ENCODE measurements at regions not wholly inside any gene's neighbourhood (a gene's known extent, or its start where the extent isn't known, plus 50 kb on each side); places are given as distances from the start of the nearest gene placed in this dataset.

DNA sequence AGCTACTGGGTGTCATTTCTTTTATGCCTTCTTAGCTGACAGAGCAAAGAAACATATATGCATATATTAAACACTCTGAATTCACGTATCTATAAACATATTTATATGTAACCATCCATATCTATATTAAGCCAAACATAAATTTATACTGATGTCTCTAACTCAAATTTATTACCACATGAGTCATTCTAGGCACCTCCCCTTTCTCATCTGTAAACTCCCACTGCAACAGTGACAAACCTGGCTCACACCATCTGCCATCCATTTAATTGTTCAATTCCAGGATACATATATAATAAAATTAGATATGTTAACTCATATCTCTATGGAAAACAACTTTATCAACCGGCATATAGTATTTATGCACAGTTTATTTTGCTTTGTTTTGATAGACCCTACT is 722.3 kb downstream of the SORCS1 start:
- TF ChIP-seq, protein P1, sequence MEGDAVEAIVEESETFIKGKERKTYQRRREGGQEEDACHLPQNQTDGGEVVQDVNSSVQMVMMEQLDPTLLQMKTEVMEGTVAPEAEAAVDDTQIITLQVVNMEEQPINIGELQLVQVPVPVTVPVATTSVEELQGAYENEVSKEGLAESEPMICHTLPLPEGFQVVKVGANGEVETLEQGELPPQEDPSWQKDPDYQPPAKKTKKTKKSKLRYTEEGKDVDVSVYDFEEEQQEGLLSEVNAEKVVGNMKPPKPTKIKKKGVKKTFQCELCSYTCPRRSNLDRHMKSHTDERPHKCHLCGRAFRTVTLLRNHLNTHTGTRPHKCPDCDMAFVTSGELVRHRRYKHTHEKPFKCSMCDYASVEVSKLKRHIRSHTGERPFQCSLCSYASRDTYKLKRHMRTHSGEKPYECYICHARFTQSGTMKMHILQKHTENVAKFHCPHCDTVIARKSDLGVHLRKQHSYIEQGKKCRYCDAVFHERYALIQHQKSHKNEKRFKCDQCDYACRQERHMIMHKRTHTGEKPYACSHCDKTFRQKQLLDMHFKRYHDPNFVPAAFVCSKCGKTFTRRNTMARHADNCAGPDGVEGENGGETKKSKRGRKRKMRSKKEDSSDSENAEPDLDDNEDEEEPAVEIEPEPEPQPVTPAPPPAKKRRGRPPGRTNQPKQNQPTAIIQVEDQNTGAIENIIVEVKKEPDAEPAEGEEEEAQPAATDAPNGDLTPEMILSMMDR (IDR thresholded peaks at IDR 0.05): no peak
- TF ChIP-seq POLR2A (IDR thresholded peaks at IDR 0.05): no peak

All from uterus (tissue), 2 donors.